HG02973 (cell line): ENCODE measurements at regions not wholly inside any gene's neighbourhood (a gene's known extent, or its start where the extent isn't known, plus 50 kb on each side); places are given as distances from the start of the nearest gene placed in this dataset.

ENCODE experiments used
- ATAC-seq: cut with Tn5 transposase; IDR thresholded peaks from one replicate; pipeline ENCODE4 v1.9.1; 2021; ENCODE audit warnings: moderate library complexity; ENCODE audit not compliant: unreplicated experiment

DNA sequence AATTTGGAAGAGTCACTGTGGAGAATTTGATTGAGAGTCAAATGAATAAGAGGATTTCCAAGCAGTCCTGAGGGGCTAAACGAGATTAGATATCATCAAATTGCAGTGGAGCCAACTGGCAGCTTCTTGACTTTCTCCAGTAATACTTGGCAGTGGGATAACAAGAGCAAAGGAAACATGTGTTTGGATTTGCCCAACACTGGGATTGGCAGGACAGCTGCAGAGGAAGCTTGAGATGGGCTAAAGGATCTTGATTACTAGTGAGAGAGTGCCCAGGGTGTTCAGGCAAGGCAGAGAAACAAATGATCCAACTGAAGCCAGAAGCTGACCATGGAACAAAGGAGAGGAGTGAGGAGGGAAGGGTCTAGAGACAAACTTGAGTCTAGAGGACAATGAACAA is 356.0 kb upstream of the ISL1 start:
- no peak for ATAC-seq

DNA sequence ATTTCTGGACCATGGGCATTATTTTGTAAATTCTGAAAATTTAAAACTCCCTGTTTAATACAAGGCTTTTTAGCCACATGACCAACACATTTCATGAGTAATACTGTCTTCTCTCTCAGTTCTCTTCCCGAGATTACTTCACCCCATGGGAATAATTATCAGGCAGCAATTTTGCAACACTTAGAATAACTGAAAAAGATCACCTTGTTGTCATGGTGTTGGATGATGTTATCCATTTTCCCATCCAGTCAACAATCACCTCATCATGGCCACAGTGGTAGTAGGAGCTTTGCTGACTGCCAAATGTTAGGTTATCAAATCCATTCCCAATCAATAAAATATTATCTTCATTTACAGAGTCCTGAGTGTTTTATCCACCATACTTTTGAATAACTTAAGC is 354.9 kb upstream of the ISL1 start:
- no peak for ATAC-seq

DNA sequence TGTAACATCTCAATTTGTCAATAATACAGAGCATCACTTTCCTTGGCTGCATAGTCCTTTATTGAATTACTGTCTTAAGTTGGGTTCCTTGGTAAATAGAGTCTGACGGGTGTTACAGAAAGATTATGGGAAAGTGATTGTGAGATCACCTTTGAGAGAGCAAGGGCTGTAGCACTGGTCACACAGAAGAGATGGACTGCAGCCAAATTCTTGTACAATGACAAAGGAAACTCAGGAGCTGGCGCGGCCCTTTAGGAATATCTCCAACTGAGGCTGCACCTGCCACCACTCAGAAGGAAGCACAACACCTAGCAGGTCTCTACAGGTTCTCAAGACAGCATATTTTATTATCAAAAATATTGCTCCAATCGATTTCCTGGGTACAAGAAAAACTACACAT is 350.0 kb upstream of the ISL1 start:
- ATAC-seq = no peak

DNA sequence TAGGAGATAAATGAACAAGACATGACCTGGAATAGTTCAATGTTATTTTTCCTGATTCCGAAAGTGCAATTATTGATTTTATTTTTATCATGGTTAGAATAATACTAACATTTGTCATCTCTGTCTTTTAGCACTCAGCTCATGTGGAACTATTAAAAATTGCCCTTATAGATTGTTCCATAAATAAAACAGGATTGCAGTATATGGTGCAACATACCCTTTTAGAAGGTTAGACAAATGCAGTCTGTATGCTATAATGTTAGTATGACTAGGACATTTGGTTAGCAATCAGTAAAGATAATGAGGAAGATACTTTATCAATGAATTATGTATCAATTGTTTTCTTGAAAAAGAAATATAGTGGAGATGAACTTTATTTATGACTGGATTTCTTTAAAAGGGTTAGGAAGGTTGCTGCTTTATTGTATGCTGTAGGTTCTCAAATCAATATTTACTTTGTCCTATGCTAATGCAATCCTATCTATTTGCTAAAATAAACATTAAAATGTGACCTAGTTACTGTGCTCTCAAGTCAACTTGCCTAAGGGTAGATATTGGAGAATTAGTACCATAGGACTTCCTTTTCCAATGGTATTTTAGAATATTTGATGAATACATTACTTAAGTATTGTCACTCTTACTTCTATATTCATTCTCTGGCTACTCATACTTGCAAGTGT is 348.9 kb upstream of the ISL1 start:
- no peak for ATAC-seq

DNA sequence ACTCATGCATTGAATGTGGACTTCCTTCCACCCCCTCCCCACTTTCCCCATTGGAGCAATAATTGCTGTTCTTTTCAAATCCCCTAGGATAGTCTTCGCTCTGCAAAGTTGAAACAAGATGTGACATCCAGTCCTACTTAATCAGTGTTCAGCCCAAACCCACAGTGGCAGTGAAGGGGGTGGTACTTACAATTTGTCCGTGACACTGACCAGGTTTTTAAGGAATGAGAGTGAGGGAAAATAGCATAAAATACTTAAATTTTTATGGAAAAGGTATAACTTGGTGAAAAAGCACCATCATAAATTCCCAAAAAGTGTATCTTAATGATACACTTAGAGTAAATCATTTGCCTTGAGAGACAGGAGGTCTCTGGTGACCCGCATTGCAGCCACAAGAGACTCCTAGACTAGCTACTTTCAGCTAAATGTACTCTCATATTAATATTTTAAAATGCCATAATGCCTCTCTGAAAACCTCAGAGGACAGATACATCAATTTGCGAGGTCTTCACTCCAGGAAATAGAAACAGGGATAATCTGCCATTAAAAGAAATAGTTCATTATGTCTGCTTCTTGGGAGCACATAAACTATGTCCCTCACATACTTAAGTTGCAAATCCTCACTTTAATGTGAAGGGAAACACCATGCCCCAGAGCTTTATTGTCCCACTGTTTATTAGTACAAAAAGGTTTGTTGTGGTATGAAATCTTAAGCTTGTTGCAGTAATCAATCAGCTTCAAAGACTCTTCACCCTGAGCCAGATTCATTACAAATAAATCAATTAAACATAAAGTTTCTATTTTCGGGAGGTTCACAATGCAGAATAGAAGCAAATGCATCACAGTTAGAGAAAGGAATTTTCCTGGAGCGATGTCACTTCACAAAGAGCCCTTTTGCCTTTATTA is 343.6 kb upstream of the ISL1 start:
- no peak for ATAC-seq

DNA sequence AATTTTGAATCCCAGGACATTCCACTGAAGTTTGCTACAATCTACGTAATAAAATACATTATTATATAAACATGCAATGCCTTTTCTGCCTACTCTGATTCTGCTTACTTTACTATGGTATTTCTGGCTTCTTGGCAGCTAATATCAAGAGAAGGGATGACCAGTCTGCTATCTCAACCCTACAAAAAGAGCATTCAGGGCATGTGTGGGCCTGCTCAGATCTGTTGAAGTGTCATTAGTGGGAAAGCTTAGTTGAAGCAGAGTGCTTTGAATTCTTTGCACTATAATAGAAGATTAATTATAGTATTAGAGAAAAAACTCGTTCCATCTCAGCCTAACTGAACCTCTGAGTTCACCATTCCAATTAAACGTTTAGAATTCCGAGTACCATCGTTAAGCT is 339.5 kb upstream of the ISL1 start:
- ATAC-seq = no peak

DNA sequence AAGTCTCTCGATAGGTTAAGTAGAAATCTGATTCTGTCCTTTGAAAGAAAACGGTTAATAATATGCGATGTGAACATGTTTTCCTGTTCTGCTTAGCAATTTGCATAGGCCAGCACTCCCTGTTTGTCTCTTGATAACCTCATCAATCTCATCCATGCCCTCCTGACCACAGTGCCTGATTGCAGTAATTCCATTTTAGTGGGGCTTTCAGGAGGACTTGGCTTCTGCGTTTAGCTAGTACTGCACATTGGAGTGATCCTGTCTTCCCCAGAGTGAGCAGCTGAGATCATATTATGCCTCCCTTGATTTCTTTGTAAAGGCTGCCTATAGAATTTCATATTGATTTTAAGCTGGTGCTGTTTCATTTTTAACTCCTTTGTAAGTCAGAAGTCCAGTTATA is 335.9 kb upstream of the ISL1 start:
- no peak for ATAC-seq

DNA sequence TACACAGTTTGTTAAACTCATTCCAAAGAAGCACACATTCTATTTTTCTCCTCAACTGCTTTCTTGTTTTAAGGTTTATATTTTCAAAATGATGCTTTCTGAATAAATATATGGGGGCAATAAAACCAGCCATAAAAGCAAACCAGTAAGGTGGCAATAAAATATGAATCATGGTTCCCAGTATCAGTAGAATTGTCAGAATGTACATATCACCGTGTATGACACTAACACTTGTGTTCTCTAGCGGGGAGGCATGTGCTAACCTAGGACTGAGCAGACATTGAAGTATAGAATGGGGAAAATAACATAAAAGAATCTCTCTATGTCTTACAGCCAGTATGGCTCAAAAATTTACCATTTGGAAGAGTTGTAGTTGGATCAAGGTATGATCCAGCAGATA is 329.9 kb upstream of the ISL1 start:
- no peak for ATAC-seq

DNA sequence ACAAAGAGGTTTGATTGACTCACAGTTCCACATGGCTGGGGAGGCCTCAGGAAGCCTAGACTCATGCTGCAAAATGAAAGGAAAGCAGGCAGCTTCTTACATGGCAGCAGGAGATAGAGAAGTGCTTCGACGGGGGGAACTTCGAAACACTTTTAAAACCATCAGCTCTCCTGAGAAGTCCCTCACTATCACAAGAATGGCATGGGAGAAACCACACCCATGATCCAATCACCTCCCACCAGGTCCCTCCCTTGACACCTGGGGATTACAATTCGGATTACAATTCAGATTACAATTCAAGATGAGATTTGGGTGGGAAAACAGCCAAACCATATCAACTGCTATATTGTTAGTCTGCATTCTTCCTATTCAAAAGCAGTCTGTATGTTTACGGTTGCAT is 322.3 kb upstream of the ISL1 start:
- no peak for ATAC-seq

- no peak for ATAC-seq
Measured at GRCh38 chr5:51072937-51073336, 310.3 kb upstream of the ISL1 start.

DNA sequence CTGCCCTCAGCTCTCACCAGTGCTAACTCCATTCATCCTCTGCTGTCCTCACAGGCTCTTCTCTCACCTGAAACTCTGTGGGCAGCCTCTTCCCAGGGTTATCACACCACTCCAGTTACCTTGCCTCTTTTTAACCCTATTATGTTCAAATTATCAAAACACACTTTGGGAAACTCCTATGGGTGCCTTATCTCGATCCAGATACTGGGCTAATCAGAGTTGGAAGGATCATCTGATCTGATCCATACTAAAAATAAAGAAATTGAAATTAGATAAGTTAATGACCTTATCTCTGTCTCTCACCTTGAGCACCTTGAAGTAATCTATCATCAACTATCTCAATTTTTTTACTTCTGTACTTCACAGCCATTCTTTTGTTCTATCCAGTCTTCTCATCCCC is 300.5 kb upstream of the ISL1 start:
- no peak for ATAC-seq

DNA sequence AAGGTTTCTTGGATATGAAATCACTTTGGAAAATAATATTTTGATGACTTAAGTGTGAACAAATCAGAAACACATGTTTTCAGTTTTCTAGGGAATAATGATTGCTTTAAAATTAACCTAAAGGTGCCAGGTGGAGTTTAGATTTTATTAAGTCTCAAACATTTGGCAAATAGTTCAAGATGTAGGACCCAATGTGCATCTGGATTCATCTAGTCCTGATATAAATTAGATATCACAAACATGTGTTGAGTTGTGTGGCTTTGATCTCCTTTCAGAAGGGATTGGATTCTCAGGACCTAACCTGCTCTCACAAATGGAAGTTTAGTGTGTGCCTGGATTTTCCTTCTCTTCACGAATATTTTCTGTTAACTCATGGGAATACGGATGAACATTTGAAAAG is 291.4 kb upstream of the ISL1 start:
- ATAC-seq = no peak

- no peak for ATAC-seq
Measured at GRCh38 chr5:51095486-51095885, 287.8 kb upstream of the ISL1 start.

GRCh38 chr5:51096859-51097258 is 286.4 kb upstream of the ISL1 start:
- ATAC-seq = no peak

DNA sequence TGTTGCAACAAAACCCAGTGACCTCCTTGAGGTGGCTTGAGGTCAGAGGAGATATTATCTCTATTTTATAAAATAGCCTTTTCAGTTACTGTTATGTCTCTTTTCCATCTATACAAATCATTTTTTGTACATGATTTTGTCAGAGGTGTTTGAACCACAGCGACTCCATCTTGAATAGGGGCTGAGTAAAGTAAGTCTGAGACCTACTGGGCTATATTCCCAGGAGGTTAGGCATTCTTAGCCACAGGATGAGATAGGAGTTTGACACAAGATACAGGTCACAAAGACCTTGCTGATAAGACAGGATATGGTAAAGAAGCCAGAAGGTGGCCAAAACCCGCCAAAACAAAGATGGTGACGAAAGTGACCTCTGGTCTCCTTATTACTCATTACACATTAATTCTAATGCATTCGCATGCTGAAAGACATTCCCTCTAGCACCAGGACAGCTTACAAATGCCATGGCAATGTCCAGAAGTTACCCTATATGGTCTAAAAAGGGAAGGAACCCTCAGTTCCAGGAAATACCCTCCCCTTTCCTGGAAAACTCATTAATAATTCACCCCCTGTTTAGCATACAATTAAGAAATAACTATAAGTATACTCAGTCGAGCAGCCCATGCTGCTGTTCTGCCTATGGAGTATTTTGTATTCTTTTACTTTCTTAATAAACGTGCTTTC is 283.9 kb upstream of the ISL1 start:
- no peak for ATAC-seq

GRCh38 chr5:51104556-51104955 is 278.7 kb upstream of the ISL1 start:
- ATAC-seq = no peak

- ATAC-seq = no peak
Measured at GRCh38 chr5:51109786-51110410, 273.4 kb upstream of the ISL1 start.

GRCh38 chr5:51131266-51131665 is 252.0 kb upstream of the ISL1 start:
- no peak for ATAC-seq

DNA sequence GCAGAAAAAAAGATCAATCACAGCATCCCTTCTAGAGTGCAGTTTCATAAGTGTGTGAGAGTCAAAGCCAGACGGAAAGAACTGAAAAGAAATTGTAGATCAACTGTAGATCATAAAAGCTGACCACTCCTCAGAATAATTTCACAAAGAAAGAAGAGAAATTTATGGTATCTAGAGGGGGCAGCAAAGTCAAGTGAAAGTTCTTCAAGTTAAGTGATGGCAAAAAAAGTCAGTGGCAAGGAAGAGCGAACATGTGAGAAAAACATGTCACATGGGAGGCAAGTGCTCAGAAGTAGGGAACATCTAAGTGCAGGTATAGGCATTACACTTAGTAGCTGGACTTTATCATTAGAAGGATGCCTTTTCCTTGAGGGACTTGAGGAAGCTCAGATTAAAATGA is 245.1 kb upstream of the ISL1 start:
- no peak for ATAC-seq

GRCh38 chr5:51148437-51148836 is 234.8 kb upstream of the ISL1 start:
- ATAC-seq = no peak

GRCh38 chr5:51156222-51156621 is 227.0 kb upstream of the ISL1 start:
- ATAC-seq = no peak
